HG03196 (cell line): ENCODE measurements at regions not wholly inside any gene's neighbourhood (a gene's known extent, or its start where the extent isn't known, plus 50 kb on each side); places are given as distances from the start of the nearest gene placed in this dataset.
"Not testable (repeated sequence)": the region's sequence is repeated elsewhere in the genome, so short reads cannot be mapped to it uniquely, and the experiment has no call there.

ENCODE experiments used
- ATAC-seq: cut with Tn5 transposase; IDR thresholded peaks from one replicate; pipeline ENCODE4 v1.9.1; 2021; ENCODE audit not compliant: unreplicated experiment

GRCh38 chr14:66242001-66242400 is 244.2 kb upstream of the CCDC196 start:
- ATAC-seq = no peak

- ATAC-seq = no peak
These were observed 241.3 kb upstream of the CCDC196 start for GRCh38 chr14:66244834-66245233.

GRCh38 chr14:66247662-66248193 is 238.4 kb upstream of the CCDC196 start:
- ATAC-seq = no peak

GRCh38 chr14:66248256-66248655 is 237.9 kb upstream of the CCDC196 start:
- no peak for ATAC-seq

GRCh38 chr14:66249544-66249943 is 236.6 kb upstream of the CCDC196 start:
- no peak for ATAC-seq

- ATAC-seq = no peak
These were observed 232.1 kb upstream of the CCDC196 start for GRCh38 chr14:66254038-66254437.

- no peak for ATAC-seq
These were observed 217.3 kb upstream of the CCDC196 start for GRCh38 chr14:66268802-66269334.

GRCh38 chr14:66272221-66272620 is 213.9 kb upstream of the CCDC196 start:
- ATAC-seq = no peak

- ATAC-seq = no peak
These were observed 212.8 kb upstream of the CCDC196 start for GRCh38 chr14:66273261-66273832.

GRCh38 chr14:66278418-66278817 is 207.8 kb upstream of the CCDC196 start:
- not testable (repeated sequence) for ATAC-seq

GRCh38 chr14:66281036-66281776 is 205.0 kb upstream of the CCDC196 start:
- ATAC-seq = no peak

- no peak for ATAC-seq
These were observed 201.8 kb upstream of the CCDC196 start for GRCh38 chr14:66284346-66284745.

- no peak for ATAC-seq
These were observed 197.7 kb upstream of the CCDC196 start for GRCh38 chr14:66288511-66288910.

- ATAC-seq = no peak
These were observed 194.4 kb upstream of the CCDC196 start for GRCh38 chr14:66291756-66292155.

- ATAC-seq = no peak
These were observed 192.6 kb upstream of the CCDC196 start for GRCh38 chr14:66293533-66294105.

- ATAC-seq = no peak
These were observed 190.8 kb upstream of the CCDC196 start for GRCh38 chr14:66295386-66295785.

GRCh38 chr14:66300886-66301285 is 185.3 kb upstream of the CCDC196 start:
- no peak for ATAC-seq

GRCh38 chr14:66306101-66306500 is 180.1 kb upstream of the CCDC196 start:
- no peak for ATAC-seq

GRCh38 chr14:66311058-66311457 is 175.1 kb upstream of the CCDC196 start:
- no peak for ATAC-seq

- no peak for ATAC-seq
These were observed 174.2 kb upstream of the CCDC196 start for GRCh38 chr14:66311990-66312389.

- no peak for ATAC-seq
These were observed 173.7 kb upstream of the CCDC196 start for GRCh38 chr14:66312451-66312850.

- ATAC-seq = no peak
These were observed 171.1 kb upstream of the CCDC196 start for GRCh38 chr14:66315098-66315497.
